NCI-H2107 (cell line): ENCODE measurements at regions not wholly inside any gene's neighbourhood (a gene's known extent, or its start where the extent isn't known, plus 50 kb on each side); places are given as distances from the start of the nearest gene placed in this dataset.
"Not testable (repeated sequence)": the region's sequence is repeated elsewhere in the genome, so short reads cannot be mapped to it uniquely, and the experiment has no call there.

Experiments used
- DNase-seq: peaks from one replicate; lab custom pipeline; 2025; lab: John Stamatoyannopoulos, UW

DNA sequence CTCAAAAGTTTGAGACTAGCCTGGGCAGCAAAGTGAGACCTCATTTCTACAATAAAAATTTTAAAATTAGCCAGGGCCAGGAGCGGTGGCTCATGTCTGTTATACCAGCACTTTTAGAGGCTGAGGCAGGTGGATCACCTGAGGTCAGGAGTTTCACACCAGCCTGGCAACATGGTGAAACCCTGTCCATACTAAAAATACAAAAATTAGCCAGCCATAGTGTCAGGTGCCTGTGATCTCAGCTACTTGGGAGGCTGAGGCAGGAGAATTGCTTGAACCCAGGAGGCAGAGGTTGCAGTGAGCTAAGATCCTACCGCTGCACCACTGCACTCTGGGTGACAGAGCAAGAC is 85.1 kb upstream of the MAP4 start:
- not testable (repeated sequence) for DNase-seq

DNA sequence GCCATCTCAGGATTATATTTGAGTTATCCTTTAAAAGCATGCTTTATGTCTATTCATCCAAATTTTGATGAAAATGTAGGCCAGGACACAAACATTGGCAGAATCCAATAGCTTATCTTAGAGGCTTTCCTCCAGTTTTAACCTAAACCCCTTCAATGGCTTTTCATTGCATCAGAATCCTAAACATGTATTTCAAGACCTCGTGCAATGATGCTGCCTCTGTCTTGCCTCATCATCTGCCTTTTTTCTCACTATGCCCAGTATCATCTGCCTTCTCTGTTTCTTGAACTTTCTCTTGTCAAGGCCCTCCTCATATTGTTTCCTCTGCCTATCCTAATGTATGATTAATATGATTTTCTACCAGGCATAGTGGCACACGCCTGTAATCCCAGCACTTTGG is 76.1 kb upstream of the MAP4 start:
- no peak for DNase-seq

- DNase-seq: no peak
These were observed 74.1 kb upstream of the MAP4 start for GRCh38 chr3:48090166-48090939.

GRCh38 chr3:48088749-48089466 is 72.7 kb upstream of the MAP4 start:
- peak; percentile 84 for DNase-seq

DNA sequence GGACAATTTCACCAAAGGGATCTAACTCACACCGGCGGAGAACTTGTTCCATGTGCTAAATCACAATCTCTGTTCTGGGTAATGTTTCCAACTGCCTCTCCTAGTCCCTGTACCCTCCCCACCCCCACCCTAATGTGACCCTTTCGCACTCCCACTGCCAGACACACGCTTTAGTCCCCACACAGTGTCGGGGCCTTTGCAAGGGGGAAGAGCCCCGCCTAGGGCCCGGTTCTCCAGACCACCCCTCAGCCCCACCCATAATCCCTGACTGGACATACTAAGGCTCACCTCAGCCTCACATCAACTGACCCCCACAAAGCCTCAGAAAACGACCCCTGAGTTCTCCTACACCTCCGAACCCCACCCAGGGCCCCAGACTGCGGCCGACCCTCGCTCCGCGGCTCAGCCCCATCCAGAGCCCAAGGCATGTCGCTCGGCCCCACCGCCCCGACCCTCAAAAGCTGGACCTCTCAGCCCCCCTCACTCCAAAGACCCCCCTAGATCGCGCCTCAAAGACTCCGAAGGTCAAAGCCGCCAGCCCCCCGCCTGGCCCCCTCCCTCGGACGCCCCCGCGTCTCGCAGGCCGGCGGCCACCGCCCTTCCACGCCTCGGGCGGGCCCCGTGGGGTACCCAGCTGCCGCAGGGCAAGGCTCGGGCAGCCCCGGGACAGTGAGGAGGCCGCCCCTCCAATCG is 72.0 kb upstream of the MAP4 start:
- DNase-seq: no peak

GRCh38 chr3:48086705-48087104 is 70.5 kb upstream of the MAP4 start:
- DNase-seq: no peak

DNA sequence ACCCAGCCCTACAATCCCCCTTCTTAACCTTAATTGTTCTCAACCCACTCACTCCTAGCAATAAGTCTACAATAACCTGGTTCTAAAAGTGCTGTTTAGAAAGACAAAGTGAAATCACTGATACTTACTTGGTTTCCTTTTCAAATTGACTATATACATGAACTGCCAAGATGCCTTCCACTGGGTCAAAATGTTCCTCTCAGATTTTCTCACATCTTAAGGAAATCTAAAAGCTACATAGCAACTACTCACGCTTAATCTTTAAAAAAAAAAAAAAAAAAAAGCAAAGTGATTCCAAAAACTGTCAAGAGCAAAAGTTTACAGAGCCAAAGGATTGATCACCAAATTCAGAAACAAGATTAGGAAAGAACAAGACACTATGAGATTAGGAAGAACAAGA is 68.7 kb upstream of the MAP4 start:
- DNase-seq: no peak

DNA sequence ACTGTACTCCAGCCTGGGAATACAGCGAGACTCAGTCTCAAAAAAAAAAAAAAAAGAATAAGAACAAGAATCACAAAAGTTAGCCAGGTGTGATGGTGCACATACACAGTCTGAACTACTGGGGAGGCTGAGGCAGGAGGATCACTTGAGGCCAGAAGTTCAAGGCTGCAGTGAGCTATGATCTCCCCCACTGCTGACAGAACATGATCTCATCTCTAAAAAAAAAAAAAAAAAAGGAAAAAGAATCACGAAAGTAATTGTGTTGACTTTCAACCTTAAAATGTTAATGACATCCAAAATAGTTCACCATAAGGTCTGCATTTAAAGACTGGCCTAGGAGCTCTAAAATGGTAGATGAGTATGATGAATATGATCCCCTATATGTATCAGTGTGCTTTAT is 68.0 kb upstream of the MAP4 start:
- DNase-seq: no peak

- no peak for DNase-seq
These were observed 66.5 kb upstream of the MAP4 start for GRCh38 chr3:48082580-48083184.

GRCh38 chr3:48077815-48078214 is 61.6 kb upstream of the MAP4 start:
- no peak for DNase-seq

DNA sequence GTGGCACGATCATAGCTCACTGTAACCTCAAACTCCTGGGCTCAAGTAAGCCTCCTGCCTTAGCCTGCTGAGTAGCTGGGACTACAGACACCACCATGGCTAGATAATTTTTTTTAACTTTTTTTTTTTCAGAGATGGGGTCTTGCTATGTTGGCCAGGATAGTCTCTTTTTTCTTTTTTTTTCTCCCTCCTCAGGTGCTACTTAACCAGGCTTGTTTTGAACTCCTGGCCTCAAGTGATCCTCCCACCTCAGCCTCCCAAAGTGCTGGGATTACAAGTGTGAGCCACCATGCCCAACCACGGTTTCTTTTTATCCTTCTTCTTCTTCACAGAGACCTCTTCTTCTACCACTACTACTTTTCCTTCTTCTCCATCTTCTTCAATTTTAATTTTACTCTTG is 53.8 kb upstream of the MAP4 start:
- no peak for DNase-seq

GRCh38 chr3:48069339-48069738 is 53.1 kb upstream of the MAP4 start:
- DNase-seq: no peak

GRCh38 chr3:48068886-48069285 is 52.7 kb upstream of the MAP4 start:
- DNase-seq: no peak

DNA sequence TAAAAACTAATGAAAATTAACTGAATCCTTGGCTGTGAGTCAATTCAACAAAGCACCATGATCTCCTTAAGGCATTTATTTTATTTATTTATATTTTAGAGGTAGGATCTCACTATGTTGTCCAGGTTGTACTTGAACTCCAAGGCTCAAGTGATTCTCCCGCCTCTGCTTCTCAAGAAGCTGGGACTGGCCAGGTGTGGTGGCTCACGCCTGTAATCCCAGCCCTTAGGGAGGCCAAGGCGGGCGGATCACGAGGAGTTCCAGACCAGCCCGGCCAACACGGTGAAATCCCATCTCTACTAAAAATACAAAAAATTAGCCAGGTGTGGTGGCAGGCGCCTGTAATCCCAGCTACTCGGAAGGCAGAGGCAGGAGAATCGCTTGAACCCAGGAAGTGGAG is 52.1 kb upstream of the MAP4 start:
- not testable (repeated sequence) for DNase-seq

- DNase-seq: no peak
These were observed 51.1 kb upstream of the MAP4 start for GRCh38 chr3:48067271-48067670.
